ENCODE measurements at regions not wholly inside any gene's neighbourhood (a gene's known extent, or its start where the extent isn't known, plus 50 kb on each side); places are given as distances from the start of the nearest gene placed in this dataset.

GRCh38 chr3:10759495-10759894, 56.5 kb upstream of the SLC6A11 start:
- intact Hi-C loops (cut with micrococcal nuclease) = loop anchor here (2.0 to 10.0 kb wide), 3 partner anchors 187 to 575 kb away; no protein-coding TSS in a partner anchor
- DNase-seq (ENCODE audit: low read depth, low spot score) = no peak

More at GRCh38 chr3:10759495-10759894, 56.5 kb upstream of the SLC6A11 start:
- no peak overlapping the region for H3K4me2 ChIP-seq (ENCODE audit: low read length)
- ATAC-seq = no peak
- ChIA-PET RAD21 (ENCODE audit: low non-redundant PET in 1 of 2, low total read pairs in 2 of 2, uncharacterized antibody in 2 of 2, unreplicated experiment in 2 of 2) (no interaction called here), CTCF (interaction anchor here (1.3 to 1.6 kb wide), 5 partner anchors 10 to 300 kb away, joined by 4 to 21 read pairs (median 9); no protein-coding TSS in a partner anchor), POLR2A (no interaction called here)
- peaks cover 37% of the 10 kb centered on the region for H3K27me3 ChIP-seq (ENCODE audit: insufficient read depth, low read length)
- no peaks in the 10 kb centered on the region for H4K20me1 ChIP-seq (ENCODE audit: insufficient read depth)
- H3K79me2 ChIP-seq (ENCODE audit: insufficient read depth, low read length) = no peaks in the 10 kb centered on the region
- no peak for TF ChIP-seq YY1 (IDR thresholded peaks at IDR 0.05; ENCODE audit: extremely low read depth, insufficient replicate concordance, low read depth, low read length)
- no peak for TF ChIP-seq CBX3 (IDR thresholded peaks at IDR 0.05; ENCODE audit: low read depth)
- TF ChIP-seq TCF7L2 (IDR thresholded peaks at IDR 0.05; ENCODE audit: borderline replicate concordance, extremely low read depth, insufficient read depth, insufficient read length) = no peak
- TF ChIP-seq REST (IDR thresholded peaks at IDR 0.05; ENCODE audit: low read depth) = no peak
- no peak for TF ChIP-seq SIN3A (IDR thresholded peaks at IDR 0.05; ENCODE audit: low read depth)
- TF ChIP-seq ZFX (IDR thresholded peaks at IDR 0.05) = no peak
- no peak for TF ChIP-seq RAD21 (IDR thresholded peaks at IDR 0.05; ENCODE audit: low read depth)
- no peak for TF ChIP-seq SRF (IDR thresholded peaks at IDR 0.05; ENCODE audit: low read depth)
- no peak for TF ChIP-seq MAX (IDR thresholded peaks at IDR 0.05)
- TF ChIP-seq CTCF (IDR thresholded peaks at IDR 0.05 in 2 of 3, conservative IDR thresholded peaks at IDR 0.05 in 1 of 3; ENCODE audit: borderline replicate concordance in 1 of 3, insufficient read depth in 1 of 3, low read depth in 2 of 3, low read length in 2 of 3) = no peak
- TF ChIP-seq CEBPB (IDR thresholded peaks at IDR 0.05; ENCODE audit: low read depth) = no peak
- no peak for TF ChIP-seq ZBTB33 (IDR thresholded peaks at IDR 0.05; ENCODE audit: extremely low read depth, insufficient replicate concordance, low read length)
- TF ChIP-seq POLR2A (IDR thresholded peaks at IDR 0.05; ENCODE audit: borderline replicate concordance, extremely low read depth, insufficient read depth, insufficient read length) = no peak
- TF ChIP-seq EGR1 (IDR thresholded peaks at IDR 0.05; ENCODE audit: low read depth) = no peak
- no peaks in the 10 kb centered on the region for H3K4me1 ChIP-seq (ENCODE audit: control insufficient read depth in 1 of 2, insufficient read depth in 2 of 2, low read length in 2 of 2)
- H3K4me3 ChIP-seq (replicated peaks in 1 of 2; ENCODE audit: low read depth in 1 of 2, low read length in 2 of 2) = no peak overlapping the region
- no TSS peak for BruUV-seq (replicated peaks)
- H3K9me2 ChIP-seq (ENCODE audit: insufficient read depth) = no peaks in the 10 kb centered on the region
- no peak overlapping the region for H3K27ac ChIP-seq (ENCODE audit: low read depth, low read length)
- H2AFZ ChIP-seq (ENCODE audit: low read depth, low read length, poor library complexity, severe bottlenecking) = no peak overlapping the region
- no peaks in the 10 kb centered on the region for H3K36me3 ChIP-seq (ENCODE audit: control insufficient read depth in 1 of 2, insufficient read depth in 2 of 2, low read length in 2 of 2)
- no peak overlapping the region for H3K9ac ChIP-seq (ENCODE audit: low read length)
- no peaks in the 10 kb centered on the region for H3K9me3 ChIP-seq (ENCODE audit: control insufficient read depth in 1 of 2, insufficient read depth in 1 of 2, low read depth in 1 of 2, low read length in 2 of 2)

Data from HCT116 (cell line).